ENCODE measurements at regions not wholly inside any gene's neighbourhood (a gene's known extent, or its start where the extent isn't known, plus 50 kb on each side); places are given as distances from the start of the nearest gene placed in this dataset.
"Not testable (repeated sequence)": the region's sequence is repeated elsewhere in the genome, so short reads cannot be mapped to it uniquely, and the experiment has no call there.

- DNase-seq, result no peak
Observed at GRCh38 chr17:70924776-70925175, 755.4 kb downstream of the KCNJ2 start.

GRCh38 chr17:70929226-70929625 lies 759.9 kb downstream of the KCNJ2 start:
- no peak for DNase-seq

- DNase-seq, result no peak
Observed at GRCh38 chr17:70934231-70934630, 764.9 kb downstream of the KCNJ2 start.

GRCh38 chr17:70934835-70935234 lies 765.5 kb downstream of the KCNJ2 start:
- DNase-seq, result no peak

GRCh38 chr17:70936724-70937123 lies 767.4 kb downstream of the KCNJ2 start:
- DNase-seq, result no peak

- no peak for DNase-seq
Observed at GRCh38 chr17:70938336-70938735, 769.0 kb downstream of the KCNJ2 start.

GRCh38 chr17:70945386-70945785 lies 776.1 kb downstream of the KCNJ2 start:
- DNase-seq, result peak in 1 of 2 donors; percentile 4

- DNase-seq, result no peak
Observed at GRCh38 chr17:70947215-70947614, 777.9 kb downstream of the KCNJ2 start.

- DNase-seq, result no peak
Observed at GRCh38 chr17:70947636-70948565, 778.6 kb downstream of the KCNJ2 start.

- DNase-seq, result not testable (repeated sequence)
Observed at GRCh38 chr17:70953140-70953539, 783.8 kb downstream of the KCNJ2 start.

GRCh38 chr17:70955441-70955840 lies 786.1 kb downstream of the KCNJ2 start:
- DNase-seq, result no peak

GRCh38 chr17:70956726-70957125 lies 787.4 kb downstream of the KCNJ2 start:
- no peak for DNase-seq

- DNase-seq, result no peak
Observed at GRCh38 chr17:70961341-70961740, 792.0 kb downstream of the KCNJ2 start.

- DNase-seq, result no peak
Observed at GRCh38 chr17:70968302-70968701, 799.0 kb downstream of the KCNJ2 start.

GRCh38 chr17:70969521-70970034 lies 800.2 kb downstream of the KCNJ2 start:
- no peak for DNase-seq

GRCh38 chr17:70976447-70976846 lies 807.1 kb downstream of the KCNJ2 start:
- DNase-seq, result no peak

- DNase-seq, result no peak
Observed at GRCh38 chr17:70984873-70985272, 815.5 kb downstream of the KCNJ2 start.

GRCh38 chr17:70987867-70988340 lies 818.6 kb downstream of the KCNJ2 start:
- DNase-seq, result no peak

- DNase-seq, result no peak
Observed at GRCh38 chr17:70988622-70989021, 819.3 kb downstream of the KCNJ2 start.

GRCh38 chr17:70989280-70989679 lies 819.9 kb downstream of the KCNJ2 start:
- no peak for DNase-seq

- no peak for DNase-seq
Observed at GRCh38 chr17:70994194-70994593, 824.9 kb downstream of the KCNJ2 start.

GRCh38 chr17:70995997-70996396 lies 826.7 kb downstream of the KCNJ2 start:
- no peak for DNase-seq

- DNase-seq, result no peak
Observed at GRCh38 chr17:71003736-71004135, 834.4 kb downstream of the KCNJ2 start.

Data from right lung (tissue), 2 donors.